IgD-negative memory B cell (primary cell): ENCODE measurements at regions not wholly inside any gene's neighbourhood (a gene's known extent, or its start where the extent isn't known, plus 50 kb on each side); places are given as distances from the start of the nearest gene placed in this dataset.

Experiments used
- H3K27ac Mint-ChIP-seq, 3 donors: one replicate each; pipeline ENCODE4 v1.8.0; 2020 to 2022; ENCODE audit warnings: mild to moderate bottlenecking in 3 of 3, mixed read lengths in 3 of 3, moderate library complexity in 1 of 3
- H3K27me3 Mint-ChIP-seq: one replicate; pipeline ENCODE4 v1.8.0; 2021; ENCODE audit warnings: mixed read lengths
- H3K36me3 Mint-ChIP-seq: one replicate; pipeline ENCODE4 v1.8.0; 2020; ENCODE audit warnings: mild to moderate bottlenecking, mixed read lengths
- H3K4me1 Mint-ChIP-seq, 3 donors: one replicate each; pipeline ENCODE4 v1.8.0; 2020 to 2022; ENCODE audit warnings: mixed read lengths in 3 of 3, mild to moderate bottlenecking in 1 of 3
- H3K4me3 Mint-ChIP-seq, 4 donors: one replicate each; pipeline ENCODE4 v1.8.0; 2020 to 2022; ENCODE audit warnings: mild to moderate bottlenecking in 4 of 4, mixed read lengths in 4 of 4, moderate library complexity in 3 of 4
- H3K9me3 Mint-ChIP-seq, 3 donors: one replicate each; pipeline ENCODE4 v1.8.0; 2020 to 2021; ENCODE audit warnings: mixed read lengths in 3 of 3, mild to moderate bottlenecking in 1 of 3

DNA sequence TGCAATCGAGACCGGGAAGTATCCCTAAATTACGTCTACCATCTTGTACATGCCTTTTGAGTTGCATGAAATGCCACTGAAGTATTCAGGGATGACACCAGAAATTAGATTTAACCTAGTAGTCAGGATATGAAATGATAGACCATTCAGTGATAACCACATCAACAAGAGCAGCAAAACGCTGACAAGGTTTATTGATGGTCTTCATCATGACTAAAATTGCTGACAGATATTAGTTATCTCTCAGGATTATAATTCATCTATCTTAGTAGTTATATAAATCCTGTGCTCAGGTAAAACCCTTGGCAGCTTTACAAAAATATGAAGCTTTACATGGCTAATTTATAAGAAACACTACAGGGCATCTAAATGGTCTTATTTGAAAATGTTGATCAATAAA is 1104.7 kb downstream of the EFNA5 start:
- Mint-ChIP-seq H3K36me3 (no peaks in the 10 kb centered on the region), H3K27ac (no peak overlapping the region), H3K27me3 (no peaks in the 10 kb centered on the region), H3K4me1 (no peaks in the 10 kb centered on the region), H3K9me3 (peaks cover 0 to 9% (median 3%) of the 10 kb centered on the region in 3 donors), H3K4me3 (no peak overlapping the region)

DNA sequence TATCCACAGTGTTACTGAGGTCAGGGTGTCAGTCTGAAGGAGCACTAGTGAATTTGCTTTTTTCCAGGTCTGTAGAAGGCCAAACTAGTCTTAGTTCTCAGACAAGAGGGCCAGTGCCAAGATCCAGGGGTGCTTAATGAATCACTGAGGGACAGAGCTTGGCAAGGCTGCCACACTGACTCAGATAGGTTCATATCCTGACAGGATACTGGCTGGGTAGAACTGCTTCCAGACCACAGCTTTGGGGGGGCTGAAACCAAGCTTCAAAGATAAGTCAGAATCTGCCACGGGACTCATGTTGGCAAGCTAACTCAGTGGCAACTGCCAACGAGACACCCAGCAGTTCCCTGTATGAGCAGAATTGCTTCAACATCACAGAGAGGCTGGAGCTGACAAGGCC is 1125.4 kb downstream of the EFNA5 start:
- H3K9me3 Mint-ChIP-seq: peaks cover 5 to 8% (median 6%) of the 10 kb centered on the region in 3 donors
- no peak overlapping the region for H3K27ac Mint-ChIP-seq
- H3K27me3 Mint-ChIP-seq: no peaks in the 10 kb centered on the region
- H3K4me1 Mint-ChIP-seq: no peaks in the 10 kb centered on the region
- H3K4me3 Mint-ChIP-seq: no peak overlapping the region
- no peaks in the 10 kb centered on the region for H3K36me3 Mint-ChIP-seq

DNA sequence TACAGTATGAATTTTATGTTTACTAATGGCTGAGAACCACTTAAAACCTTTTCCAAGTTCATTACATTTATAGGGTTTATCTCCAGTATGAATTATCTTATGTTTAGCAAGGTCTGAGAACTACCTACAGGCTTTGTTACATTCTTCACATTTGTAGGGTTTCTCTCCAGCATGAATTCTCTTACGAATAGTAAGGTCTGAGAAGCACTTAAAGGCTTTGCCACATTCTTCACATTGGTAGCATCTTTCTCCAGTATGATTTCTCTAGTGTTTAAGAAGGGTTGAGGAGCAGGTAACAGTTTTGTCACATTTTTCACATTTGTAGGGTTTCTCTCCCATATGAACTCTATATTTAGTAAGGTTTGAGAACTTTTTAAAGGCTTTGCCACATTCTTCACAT is 1127.4 kb downstream of the EFNA5 start:
- H3K4me3 Mint-ChIP-seq: no peak overlapping the region
- peaks cover 5 to 7% (median 7%) of the 10 kb centered on the region in 3 donors for H3K9me3 Mint-ChIP-seq
- no peak overlapping the region for H3K27ac Mint-ChIP-seq
- H3K4me1 Mint-ChIP-seq: no peaks in the 10 kb centered on the region
- H3K27me3 Mint-ChIP-seq: no peaks in the 10 kb centered on the region
- H3K36me3 Mint-ChIP-seq: no peaks in the 10 kb centered on the region

DNA sequence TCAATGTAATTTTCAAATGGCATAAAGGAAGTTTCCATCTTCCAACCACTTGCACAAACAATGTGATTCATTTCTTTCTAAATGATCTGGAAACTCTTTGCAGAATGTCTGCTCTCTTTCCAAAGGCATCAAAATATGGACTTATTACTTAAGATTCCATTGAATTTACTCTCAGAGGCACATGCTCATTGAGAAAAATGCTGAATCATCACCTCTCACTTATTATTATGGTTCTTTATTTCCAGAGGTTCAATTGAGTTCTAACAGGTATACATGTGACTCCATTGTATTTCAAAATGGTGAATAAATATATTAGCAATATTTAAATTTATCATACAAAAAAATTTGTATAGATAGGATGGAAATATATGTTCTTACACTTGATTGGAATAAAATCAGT is 1140.6 kb downstream of the EFNA5 start:
- no peaks in the 10 kb centered on the region for H3K4me1 Mint-ChIP-seq
- no peaks in the 10 kb centered on the region for H3K36me3 Mint-ChIP-seq

DNA sequence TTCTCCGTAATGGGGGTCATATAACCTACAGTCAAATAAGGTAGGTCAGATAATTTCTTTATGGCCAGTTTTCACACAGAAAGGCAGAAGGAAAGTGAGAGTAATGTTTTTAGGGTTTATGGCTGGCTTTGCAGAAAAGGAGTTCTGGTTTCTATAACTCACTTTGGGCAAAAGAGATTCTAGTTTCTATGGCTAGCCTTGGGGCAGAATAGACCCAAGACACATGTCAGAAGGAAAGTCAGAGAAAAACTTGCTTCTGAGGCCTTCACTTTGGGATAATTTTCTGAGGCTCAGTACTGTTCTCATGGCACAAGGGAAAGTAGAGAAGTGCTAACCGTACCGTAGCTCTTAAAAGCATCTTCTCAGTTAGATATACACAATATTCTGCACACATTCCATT is 1145.3 kb downstream of the EFNA5 start:
- Mint-ChIP-seq H3K4me1 (no peaks in the 10 kb centered on the region), H3K4me3 (no peak overlapping the region), H3K36me3 (no peaks in the 10 kb centered on the region), H3K27me3 (no peaks in the 10 kb centered on the region), H3K27ac (no peak overlapping the region), H3K9me3 (peaks cover 0 to 12% (median 0%) of the 10 kb centered on the region in 3 donors)

More for the DNA sequence above, 1140.6 kb downstream of the EFNA5 start:
- peaks cover 0 to 16% (median 0%) of the 10 kb centered on the region in 3 donors for H3K9me3 Mint-ChIP-seq
- no peak overlapping the region for H3K4me3 Mint-ChIP-seq
- no peak overlapping the region for H3K27ac Mint-ChIP-seq
- H3K27me3 Mint-ChIP-seq: no peaks in the 10 kb centered on the region

DNA sequence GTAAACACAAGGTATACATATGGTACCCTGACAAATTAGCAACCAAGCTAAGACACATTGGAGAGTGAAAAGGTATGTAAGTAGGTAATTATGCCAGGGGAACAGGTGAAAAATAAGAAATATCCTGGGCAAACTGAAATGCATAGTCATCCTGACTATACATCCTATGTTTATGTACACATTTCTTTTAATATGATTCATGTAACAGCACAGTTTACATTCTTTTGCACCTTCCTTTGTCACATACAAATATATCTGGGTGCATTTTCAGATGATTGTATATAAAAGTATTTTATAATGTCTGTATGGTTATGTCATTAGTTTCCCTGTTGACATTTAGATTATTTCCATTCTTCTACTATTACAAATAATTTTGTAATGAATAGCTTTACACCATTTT is 1146.9 kb downstream of the EFNA5 start:
- no peaks in the 10 kb centered on the region for H3K36me3 Mint-ChIP-seq
- no peaks in the 10 kb centered on the region for H3K27me3 Mint-ChIP-seq
- H3K9me3 Mint-ChIP-seq: peaks cover 0 to 15% (median 0%) of the 10 kb centered on the region in 3 donors
- no peak overlapping the region for H3K4me3 Mint-ChIP-seq
- no peak overlapping the region for H3K27ac Mint-ChIP-seq
- H3K4me1 Mint-ChIP-seq: no peaks in the 10 kb centered on the region

DNA sequence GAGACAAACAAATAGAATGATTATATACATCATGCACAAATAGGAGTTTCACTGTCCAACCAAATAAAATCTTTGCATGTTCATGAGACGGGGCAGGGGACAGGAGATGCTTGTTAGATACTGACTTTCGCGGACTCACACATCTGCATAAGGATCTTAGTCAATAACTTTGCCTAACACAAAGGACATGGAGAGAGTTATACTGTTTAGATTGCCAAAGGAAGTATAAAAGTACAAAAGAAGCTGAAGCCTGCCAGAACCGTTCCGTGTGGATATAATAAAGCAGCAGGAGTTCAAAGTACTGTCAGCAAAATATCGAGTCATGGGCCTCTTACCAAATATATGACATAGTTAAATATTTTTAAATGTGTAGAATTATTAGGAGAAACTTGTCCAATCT is 1148.4 kb downstream of the EFNA5 start:
- H3K4me1 Mint-ChIP-seq: no peaks in the 10 kb centered on the region
- H3K36me3 Mint-ChIP-seq: no peaks in the 10 kb centered on the region
- H3K27ac Mint-ChIP-seq: no peak overlapping the region
- H3K4me3 Mint-ChIP-seq: no peak overlapping the region
- peaks cover 0 to 15% (median 0%) of the 10 kb centered on the region in 3 donors for H3K9me3 Mint-ChIP-seq
- H3K27me3 Mint-ChIP-seq: no peaks in the 10 kb centered on the region

DNA sequence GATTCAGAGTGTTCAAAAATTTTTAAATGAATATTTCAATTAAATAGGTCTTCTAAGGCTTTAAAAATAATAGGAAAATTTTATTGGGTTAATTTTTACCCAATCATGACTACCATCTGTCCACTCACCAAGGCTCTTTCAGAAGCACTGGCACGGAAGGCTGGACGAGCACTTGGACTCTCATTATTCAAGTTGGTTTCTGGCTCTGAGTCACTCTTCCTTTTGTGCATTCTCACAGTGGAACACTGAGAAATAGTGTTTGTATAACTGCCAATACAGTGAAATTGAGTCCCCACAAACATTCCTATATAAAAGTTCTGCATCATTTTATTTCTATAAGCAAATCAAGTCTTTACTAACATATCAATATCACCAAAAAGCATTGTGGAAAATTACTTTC is 1149.0 kb downstream of the EFNA5 start:
- H3K4me1 Mint-ChIP-seq: no peaks in the 10 kb centered on the region
- H3K27me3 Mint-ChIP-seq: no peaks in the 10 kb centered on the region
- H3K9me3 Mint-ChIP-seq: peaks cover 0 to 15% (median 0%) of the 10 kb centered on the region in 3 donors
- H3K27ac Mint-ChIP-seq: no peak overlapping the region
- no peaks in the 10 kb centered on the region for H3K36me3 Mint-ChIP-seq
- no peak overlapping the region for H3K4me3 Mint-ChIP-seq

DNA sequence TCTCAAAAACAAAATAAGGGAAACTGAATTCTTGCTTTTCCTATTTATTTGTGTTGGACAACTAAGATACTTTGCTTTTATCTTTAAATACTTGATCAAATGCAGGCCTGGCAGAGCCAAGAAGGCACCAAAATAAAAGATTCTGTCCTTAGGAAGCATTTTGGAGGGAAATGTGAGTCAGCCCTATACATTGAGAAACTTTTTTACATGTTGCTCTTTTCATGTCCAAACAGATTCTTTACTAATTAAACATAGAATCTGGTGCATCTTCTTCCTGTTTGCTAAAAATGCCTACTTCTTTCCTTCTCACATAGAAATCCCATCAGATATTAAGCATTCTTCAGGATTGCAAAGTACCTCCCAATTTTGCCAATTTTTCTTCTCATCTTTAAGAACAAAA is 1160.4 kb downstream of the EFNA5 start:
- H3K4me3 Mint-ChIP-seq: no peak overlapping the region
- peaks cover 0 to 4% (median 3%) of the 10 kb centered on the region in 3 donors for H3K9me3 Mint-ChIP-seq
- no peak overlapping the region for H3K27ac Mint-ChIP-seq
- H3K36me3 Mint-ChIP-seq: no peaks in the 10 kb centered on the region
- no peaks in the 10 kb centered on the region for H3K27me3 Mint-ChIP-seq
- no peaks in the 10 kb centered on the region for H3K4me1 Mint-ChIP-seq

DNA sequence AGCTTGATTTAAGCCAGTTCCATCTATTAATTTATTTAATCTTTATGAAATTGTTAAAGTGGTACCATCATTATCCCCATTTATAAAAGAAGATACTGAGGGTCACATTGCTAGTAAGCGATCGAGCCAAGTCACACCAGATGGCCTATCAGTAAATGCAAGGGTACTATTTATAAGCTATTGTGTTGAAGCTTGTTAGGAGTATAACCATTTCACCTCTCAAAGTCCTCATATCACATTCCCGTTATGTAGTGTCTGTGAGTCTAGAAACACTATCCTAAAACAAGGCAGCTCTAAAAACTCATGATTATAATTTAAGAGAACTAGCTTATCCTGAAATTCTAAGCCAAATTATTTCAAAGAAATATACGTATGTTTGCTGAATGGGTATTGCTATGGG is 1161.8 kb downstream of the EFNA5 start:
- Mint-ChIP-seq H3K9me3 (peaks cover 0 to 6% (median 3%) of the 10 kb centered on the region in 3 donors), H3K4me1 (no peaks in the 10 kb centered on the region), H3K27ac (no peak overlapping the region), H3K27me3 (no peaks in the 10 kb centered on the region), H3K36me3 (no peaks in the 10 kb centered on the region), H3K4me3 (no peak overlapping the region)

DNA sequence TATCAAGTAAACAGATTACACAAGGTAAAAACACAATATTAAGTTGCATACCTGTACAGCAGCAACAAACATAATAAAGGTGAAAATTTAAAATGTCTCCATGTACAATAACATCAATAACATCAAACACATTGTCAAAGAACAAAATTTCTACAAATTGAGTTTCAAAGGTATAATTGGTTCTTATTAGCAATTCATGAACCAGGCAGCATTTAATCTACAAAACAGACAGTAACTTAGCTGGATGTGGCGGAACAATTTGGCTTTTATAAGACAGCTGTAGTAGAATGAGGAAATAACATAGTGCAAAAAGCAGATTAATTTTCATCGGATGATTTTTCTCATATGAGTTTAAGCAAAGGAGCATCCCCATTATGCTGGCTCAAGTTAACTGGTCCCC is 1176.8 kb downstream of the EFNA5 start:
- Mint-ChIP-seq H3K9me3 (peaks cover 0 to 5% (median 3%) of the 10 kb centered on the region in 3 donors), H3K27me3 (no peaks in the 10 kb centered on the region), H3K27ac (no peak overlapping the region), H3K4me3 (no peak overlapping the region), H3K36me3 (peaks cover 1% of the 10 kb centered on the region), H3K4me1 (no peaks in the 10 kb centered on the region)

DNA sequence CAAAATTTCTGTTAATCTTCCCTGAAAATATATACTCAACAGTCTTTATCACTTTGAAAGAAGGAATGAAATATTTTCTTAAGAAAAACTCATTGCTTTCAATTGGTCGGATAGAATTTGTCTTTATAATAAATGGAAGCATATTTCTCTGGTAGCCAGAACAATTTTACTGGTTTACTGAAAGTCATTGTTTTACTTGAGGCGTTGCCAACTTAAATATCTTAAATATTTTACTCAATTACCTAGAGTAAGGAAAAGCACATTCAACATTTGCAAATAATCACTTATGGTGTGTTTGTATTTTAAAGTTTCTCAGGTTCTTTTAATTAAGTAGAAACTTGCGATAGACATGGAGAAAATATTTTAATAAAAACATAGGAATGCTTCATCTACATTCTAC is 1181.7 kb downstream of the EFNA5 start:
- Mint-ChIP-seq H3K4me3 (no peak overlapping the region), H3K27me3 (no peaks in the 10 kb centered on the region), H3K4me1 (no peaks in the 10 kb centered on the region), H3K36me3 (no peaks in the 10 kb centered on the region), H3K9me3 (peaks cover 0 to 2% (median 0%) of the 10 kb centered on the region in 3 donors), H3K27ac (no peak overlapping the region)

DNA sequence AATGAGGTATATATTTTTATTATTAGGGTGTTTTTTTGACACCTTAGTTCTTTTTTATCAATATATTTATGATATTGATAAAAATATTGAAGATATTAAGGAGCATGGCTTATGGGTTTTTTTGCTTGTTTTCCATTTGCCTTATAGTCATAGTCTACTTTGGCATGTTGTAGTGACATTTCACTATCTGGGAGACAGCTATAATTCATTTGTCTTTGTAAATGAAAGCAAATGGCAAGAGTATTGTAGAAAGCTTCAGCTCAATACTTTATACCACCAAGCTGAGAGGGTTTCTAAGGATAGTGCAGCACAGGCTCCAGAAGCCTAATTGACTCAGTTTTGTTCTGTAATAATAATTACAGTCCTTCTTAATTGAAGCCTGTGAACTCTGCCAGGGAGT is 1182.3 kb downstream of the EFNA5 start:
- peaks cover 0 to 2% (median 0%) of the 10 kb centered on the region in 3 donors for H3K9me3 Mint-ChIP-seq
- no peak overlapping the region for H3K4me3 Mint-ChIP-seq
- H3K36me3 Mint-ChIP-seq: no peaks in the 10 kb centered on the region
- no peaks in the 10 kb centered on the region for H3K4me1 Mint-ChIP-seq
- no peaks in the 10 kb centered on the region for H3K27me3 Mint-ChIP-seq
- no peak overlapping the region for H3K27ac Mint-ChIP-seq

DNA sequence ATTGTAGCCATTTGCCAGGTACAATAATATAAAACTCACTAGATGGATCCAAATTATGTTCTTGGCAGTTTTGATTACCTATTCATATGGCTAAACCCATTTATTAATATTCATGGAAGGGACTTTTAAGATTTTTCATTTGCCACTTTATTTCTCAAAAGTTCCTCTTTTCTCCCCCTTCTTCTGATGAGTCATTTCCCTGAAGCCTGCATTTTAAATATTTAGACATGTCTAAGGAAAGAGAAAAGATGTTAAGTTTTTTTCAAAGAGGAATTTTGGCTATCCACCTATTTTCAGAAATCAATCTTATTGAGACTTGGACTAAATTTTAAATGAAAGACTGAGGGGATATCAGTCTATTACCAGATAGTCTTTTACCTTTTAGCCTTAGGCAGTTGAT is 1189.4 kb downstream of the EFNA5 start:
- H3K27me3 Mint-ChIP-seq: no peaks in the 10 kb centered on the region
- no peak overlapping the region for H3K27ac Mint-ChIP-seq
- no peaks in the 10 kb centered on the region for H3K4me1 Mint-ChIP-seq
- no peak overlapping the region for H3K4me3 Mint-ChIP-seq
- H3K9me3 Mint-ChIP-seq: peaks cover 2 to 4% (median 2%) of the 10 kb centered on the region in 3 donors
- H3K36me3 Mint-ChIP-seq: no peaks in the 10 kb centered on the region

DNA sequence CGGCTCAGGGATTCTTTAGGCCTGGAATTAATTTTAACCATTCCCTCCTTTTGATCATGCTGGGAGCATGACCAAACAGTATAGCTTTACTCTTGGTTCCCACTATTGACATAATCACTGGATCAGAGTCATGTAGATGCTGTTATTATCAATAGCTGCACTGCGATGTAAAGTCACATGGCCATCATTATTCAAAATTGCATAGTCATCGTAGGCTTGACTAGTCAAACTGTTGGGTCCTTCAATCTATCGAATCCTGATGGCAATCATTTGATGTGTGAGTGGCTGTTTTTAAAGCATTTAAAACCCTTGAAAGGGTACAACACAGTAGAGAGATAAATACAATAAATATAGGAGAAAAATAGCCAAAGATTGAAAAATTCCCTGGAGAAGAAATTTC is 1194.1 kb downstream of the EFNA5 start:
- no peak overlapping the region for H3K4me3 Mint-ChIP-seq
- no peaks in the 10 kb centered on the region for H3K4me1 Mint-ChIP-seq
- peaks cover 1 to 4% (median 2%) of the 10 kb centered on the region in 3 donors for H3K9me3 Mint-ChIP-seq
- no peak overlapping the region for H3K27ac Mint-ChIP-seq
- no peaks in the 10 kb centered on the region for H3K36me3 Mint-ChIP-seq
- H3K27me3 Mint-ChIP-seq: no peaks in the 10 kb centered on the region

DNA sequence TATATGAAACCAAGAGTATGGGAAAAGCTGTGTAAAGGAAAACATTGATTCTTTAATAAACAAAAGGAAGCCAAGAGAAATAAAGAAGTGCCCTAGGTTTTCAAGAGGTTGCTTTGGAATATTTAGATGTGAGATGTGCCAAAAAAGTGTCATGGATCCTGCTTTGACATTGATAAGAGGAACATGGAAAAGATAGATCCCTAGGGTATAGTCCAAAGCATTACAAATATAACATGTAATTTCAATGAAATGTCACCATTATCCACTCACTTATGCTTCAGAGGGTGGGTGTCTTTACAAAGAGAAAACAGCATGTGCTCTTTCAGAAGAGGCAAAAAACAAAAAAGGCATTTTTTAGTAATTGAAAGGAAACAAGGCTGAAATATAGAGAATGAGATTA is 1196.7 kb downstream of the EFNA5 start:
- no peak overlapping the region for H3K4me3 Mint-ChIP-seq
- peaks cover 4 to 10% (median 5%) of the 10 kb centered on the region in 3 donors for H3K9me3 Mint-ChIP-seq
- no peaks in the 10 kb centered on the region for H3K27me3 Mint-ChIP-seq
- no peaks in the 10 kb centered on the region for H3K36me3 Mint-ChIP-seq
- H3K4me1 Mint-ChIP-seq: no peaks in the 10 kb centered on the region
- no peak overlapping the region for H3K27ac Mint-ChIP-seq

DNA sequence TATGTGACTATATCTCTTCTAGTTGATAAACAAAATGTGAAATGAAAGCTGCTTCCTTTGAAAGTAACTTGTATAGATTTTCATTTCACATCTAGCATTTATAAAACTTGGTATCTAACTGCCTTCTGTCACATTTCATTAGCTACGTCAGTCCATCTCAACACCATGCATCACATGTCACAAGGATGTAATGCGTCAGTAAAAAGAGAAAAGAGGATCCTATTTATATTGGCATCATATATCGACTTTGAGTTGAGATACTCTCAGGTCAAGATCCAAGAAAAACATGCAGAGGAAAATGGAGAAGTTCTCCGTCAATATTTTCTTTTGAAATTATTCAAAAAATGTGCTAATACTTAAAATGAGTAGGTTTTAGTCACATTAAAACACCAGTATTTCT is 1211.2 kb downstream of the EFNA5 start:
- Mint-ChIP-seq H3K27me3 (no peaks in the 10 kb centered on the region), H3K36me3 (no peaks in the 10 kb centered on the region), H3K9me3 (peaks cover 0 to 7% (median 1%) of the 10 kb centered on the region in 3 donors), H3K4me3 (no peak overlapping the region), H3K4me1 (no peaks in the 10 kb centered on the region), H3K27ac (no peak overlapping the region)
